GM23338 (cell line): ENCODE measurements at regions not wholly inside any gene's neighbourhood (a gene's known extent, or its start where the extent isn't known, plus 50 kb on each side); places are given as distances from the start of the nearest gene placed in this dataset.

Experiments used
- ATAC-seq: fragments of 200-7000 bp; cut with Tn5 transposase; 3 replicates; pipeline ENCODE4 v1.9.1; 2020
- DNase-seq: peaks from one replicate; pipeline ENCODE4 v3.0.0-alpha.2; 2015; ENCODE audit warnings: low spot score
- H2AFZ ChIP-seq: fragments of 200-600 bp; sonication (generic); 2 replicates; pipeline ENCODE4 v1.8.0; 2016; ENCODE audit warnings: antibody characterized with exemption, mild to moderate bottlenecking, moderate library complexity
- H3F3A ChIP-seq: fragments of 200-600 bp; sonication (generic); replicated peaks from 2 replicates; pipeline ENCODE4 v1.8.0; 2017; ENCODE audit warnings: antibody characterized with exemption, mixed run types, low read depth
- H3K27ac ChIP-seq: fragments of 200-600 bp; sonication (generic); 2 replicates; pipeline ENCODE4 v1.6.1; 2016; ENCODE audit warnings: low read depth
- H3K27me3 ChIP-seq: fragments of 200-600 bp; sonication (generic); 2 replicates; pipeline ENCODE4 v1.8.0; 2016; ENCODE audit warnings: mild to moderate bottlenecking, mixed run types, moderate library complexity; ENCODE audit not compliant: insufficient read depth
- H3K36me3 ChIP-seq: fragments of 200-600 bp; sonication (generic); 2 replicates; pipeline ENCODE4 v1.8.0; 2016; ENCODE audit warnings: mild to moderate bottlenecking; ENCODE audit not compliant: insufficient read depth
- H3K4me1 ChIP-seq: fragments of 200-600 bp; sonication (generic); 2 replicates; pipeline ENCODE4 v1.8.0; 2016; ENCODE audit warnings: mild to moderate bottlenecking, moderate library complexity; ENCODE audit not compliant: insufficient read depth
- H3K4me2 ChIP-seq: fragments of 200-600 bp; sonication (generic); 2 replicates; pipeline ENCODE4 v1.7.1; 2017; ENCODE audit warnings: mixed run types
- H3K4me3 ChIP-seq: fragments of 200-600 bp; sonication (generic); 2 replicates; pipeline ENCODE4 v1.6.1; 2016; ENCODE audit warnings: mixed run types
- H3K79me2 ChIP-seq: fragments of 200-600 bp; sonication (generic); replicated peaks from 2 replicates; pipeline ENCODE4 v1.8.0; 2017; ENCODE audit warnings: mild to moderate bottlenecking; ENCODE audit not compliant: insufficient read depth
- H3K9me2 ChIP-seq: fragments of 200-600 bp; sonication (generic); 2 replicates; pipeline ENCODE4 v1.8.0; 2017; ENCODE audit not compliant: insufficient read depth
- H4K20me1 ChIP-seq: fragments of 200-600 bp; sonication (generic); replicated peaks from 2 replicates; pipeline ENCODE4 v1.8.0; 2017; ENCODE audit warnings: mild to moderate bottlenecking; ENCODE audit not compliant: insufficient read depth
- H3K27ac Mint-ChIP-seq: 2 replicates; pipeline ENCODE4 v1.8.0; 2020; ENCODE audit warnings: inconsistent platforms, mild to moderate bottlenecking, moderate library complexity, mixed read lengths
- H3K27me3 Mint-ChIP-seq: 3 replicates; pipeline ENCODE4 v1.8.0; 2022; ENCODE audit warnings: low read depth, mild to moderate bottlenecking, moderate library complexity, mixed read lengths, inconsistent platforms; ENCODE audit not compliant: insufficient read depth, poor library complexity
- H3K36me3 Mint-ChIP-seq: 3 replicates; pipeline ENCODE4 v1.8.0; 2021; ENCODE audit warnings: low read depth, mild to moderate bottlenecking, inconsistent platforms, moderate library complexity, mixed read lengths
- H3K4me1 Mint-ChIP-seq: 3 replicates; pipeline ENCODE4 v1.8.0; 2020; ENCODE audit warnings: mild to moderate bottlenecking, inconsistent platforms, mixed read lengths
- H3K4me3 Mint-ChIP-seq: 3 replicates; pipeline ENCODE4 v1.8.0; 2021; ENCODE audit warnings: moderate library complexity, mild to moderate bottlenecking, inconsistent platforms, mixed read lengths
- H3K9me3 Mint-ChIP-seq: 3 replicates; pipeline ENCODE4 v1.8.0; 2020; ENCODE audit warnings: moderate library complexity, mild to moderate bottlenecking, inconsistent platforms, mixed read lengths
- CREB1 ChIP-seq: fragments of 250-450 bp; sonication (Bioruptor Pico); IDR thresholded peaks from 2 replicates; pipeline ENCODE4 v1.5.0; 2020; ENCODE audit warnings: low read depth, mild to moderate bottlenecking, moderate library complexity
- EZH2 ChIP-seq: fragments of 200-600 bp; sonication (generic); IDR thresholded peaks from one replicate; pipeline ENCODE4 v1.8.0; 2017; ENCODE audit warnings: antibody characterized with exemption, mild to moderate bottlenecking, low read depth; ENCODE audit not compliant: unreplicated experiment
- EZH2phosphoT487 ChIP-seq: fragments of 200-600 bp; sonication (generic); IDR thresholded peaks from one replicate; pipeline ENCODE4 v1.8.1; 2018; ENCODE audit warnings: antibody characterized with exemption; ENCODE audit not compliant: unreplicated experiment
- JUNB ChIP-seq: IDR thresholded peaks from one replicate; pipeline ENCODE4 v1.6.1; 2016; ENCODE audit warnings: antibody characterized with exemption; ENCODE audit not compliant: unreplicated experiment
- NANOG ChIP-seq: IDR thresholded peaks from 2 replicates; pipeline ENCODE4 v1.6.1; 2016; ENCODE audit warnings: antibody characterized with exemption, borderline replicate concordance
- POLR2AphosphoS5 ChIP-seq: IDR thresholded peaks from 2 replicates; pipeline ENCODE4 v1.6.1; 2016; ENCODE audit warnings: antibody characterized with exemption, low read depth
- STAT1 ChIP-seq: IDR thresholded peaks from one replicate; pipeline ENCODE4 v1.6.1; 2016; ENCODE audit warnings: antibody characterized with exemption; ENCODE audit not compliant: unreplicated experiment
- ZNF114 ChIP-seq: fragments of 250-450 bp; sonication (Bioruptor Pico); IDR thresholded peaks from 2 replicates; pipeline ENCODE4 v1.5.0; 2020; ENCODE audit warnings: mild to moderate bottlenecking, moderate library complexity
- ZNF331 ChIP-seq: fragments of 250-450 bp; sonication (Bioruptor Pico); IDR thresholded peaks from 2 replicates; pipeline ENCODE4 v1.5.0; 2020; ENCODE audit warnings: low read depth, mild to moderate bottlenecking, moderate library complexity
- TF ChIP-seq, protein P1 (sequence below): IDR thresholded peaks from 2 replicates; pipeline ENCODE4 v1.6.1; 2016; ENCODE audit warnings: antibody characterized with exemption
- TF ChIP-seq, protein P2 (sequence below): fragments of 250-450 bp; sonication (Bioruptor Pico); IDR thresholded peaks from 2 replicates; pipeline ENCODE4 v1.5.0; 2020; ENCODE audit warnings: mild to moderate bottlenecking, moderate library complexity
- TF ChIP-seq, protein P3 (sequence below): IDR thresholded peaks from one replicate; pipeline ENCODE4 v1.6.1; 2018; ENCODE audit warnings: antibody characterized with exemption; ENCODE audit not compliant: unreplicated experiment
- TF ChIP-seq, protein P4 (sequence below), 2 experiments: fragments of 200-600 bp in 1 of 2; sonication (generic) in 1 of 2; conservative IDR thresholded peaks; 2 replicates each; pipeline versions ENCODE4 v1.5.1 to v1.6.1; 2016 to 2017; ENCODE audit warnings: antibody characterized with exemption in 2 of 2, low read depth in 2 of 2, mild to moderate bottlenecking in 2 of 2, moderate library complexity in 1 of 2

DNA sequence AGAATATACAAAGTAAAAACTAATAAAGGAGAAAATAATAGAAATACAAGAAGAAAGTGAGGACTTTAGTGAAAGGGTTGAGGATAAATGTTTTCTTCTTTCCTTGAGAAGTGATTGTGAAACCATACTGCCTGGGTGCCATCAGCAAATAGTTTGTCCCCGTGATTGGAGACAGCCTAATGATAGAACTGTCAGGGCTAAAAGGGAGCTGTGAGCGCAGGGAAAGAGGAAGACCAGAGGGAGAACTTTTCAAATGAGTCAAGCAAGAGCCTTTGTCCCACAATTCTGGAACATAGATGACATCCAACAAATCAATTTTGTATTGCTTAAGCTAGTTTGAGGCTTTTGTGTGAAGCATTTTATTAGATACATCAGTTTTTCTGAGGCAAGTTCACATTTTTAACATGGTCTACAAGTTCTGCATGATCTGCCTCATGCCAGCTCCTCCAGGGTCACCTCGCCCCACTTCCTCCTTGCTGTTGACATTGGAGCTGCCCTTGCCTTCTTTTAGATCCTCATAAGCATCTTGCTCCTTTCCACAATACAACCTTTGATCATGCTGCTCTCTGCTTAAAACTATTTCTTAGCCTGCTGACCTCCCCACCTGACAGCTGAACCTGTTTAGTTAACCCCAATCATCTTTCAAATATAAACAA lies 213.4 kb upstream of the REG3G start:
- no peak for ATAC-seq
- Histone ChIP-seq H2AFZ (peak overlapping the region; percentile 58; the same call in 1 of the 2 replicates), H3K9me2 (no peaks in the 10 kb centered on the region), H3K79me2 (no peaks in the 10 kb centered on the region), H4K20me1 (no peaks in the 10 kb centered on the region), H3K4me2 (no peak overlapping the region), H3K36me3 (no peaks in the 10 kb centered on the region), H3K27ac (no peak overlapping the region), H3K27me3 (no peaks in the 10 kb centered on the region), H3K4me3 (no peak overlapping the region), H3K4me1 (no peaks in the 10 kb centered on the region), H3F3A (no peaks in the 10 kb centered on the region)
- peaks cover 2% of the 10 kb centered on the region for H3K27me3 Mint-ChIP-seq
- H3K4me1 Mint-ChIP-seq: no peaks in the 10 kb centered on the region
- H3K27ac Mint-ChIP-seq: no peak overlapping the region
- H3K9me3 Mint-ChIP-seq: no peaks in the 10 kb centered on the region
- TF ChIP-seq, protein P1, sequence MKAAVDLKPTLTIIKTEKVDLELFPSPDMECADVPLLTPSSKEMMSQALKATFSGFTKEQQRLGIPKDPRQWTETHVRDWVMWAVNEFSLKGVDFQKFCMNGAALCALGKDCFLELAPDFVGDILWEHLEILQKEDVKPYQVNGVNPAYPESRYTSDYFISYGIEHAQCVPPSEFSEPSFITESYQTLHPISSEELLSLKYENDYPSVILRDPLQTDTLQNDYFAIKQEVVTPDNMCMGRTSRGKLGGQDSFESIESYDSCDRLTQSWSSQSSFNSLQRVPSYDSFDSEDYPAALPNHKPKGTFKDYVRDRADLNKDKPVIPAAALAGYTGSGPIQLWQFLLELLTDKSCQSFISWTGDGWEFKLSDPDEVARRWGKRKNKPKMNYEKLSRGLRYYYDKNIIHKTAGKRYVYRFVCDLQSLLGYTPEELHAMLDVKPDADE: no peak
- TF ChIP-seq EZH2 (no peak), ZNF114 (CRISPR knock-in tag) (no peak), CREB1 (no peak), STAT1 (no peak), JUNB (no peak), POLR2AphosphoS5 (no peak), ZNF331 (CRISPR knock-in tag) (no peak), NANOG (no peak), EZH2phosphoT487 (no peak)
- TF ChIP-seq, protein P2, sequence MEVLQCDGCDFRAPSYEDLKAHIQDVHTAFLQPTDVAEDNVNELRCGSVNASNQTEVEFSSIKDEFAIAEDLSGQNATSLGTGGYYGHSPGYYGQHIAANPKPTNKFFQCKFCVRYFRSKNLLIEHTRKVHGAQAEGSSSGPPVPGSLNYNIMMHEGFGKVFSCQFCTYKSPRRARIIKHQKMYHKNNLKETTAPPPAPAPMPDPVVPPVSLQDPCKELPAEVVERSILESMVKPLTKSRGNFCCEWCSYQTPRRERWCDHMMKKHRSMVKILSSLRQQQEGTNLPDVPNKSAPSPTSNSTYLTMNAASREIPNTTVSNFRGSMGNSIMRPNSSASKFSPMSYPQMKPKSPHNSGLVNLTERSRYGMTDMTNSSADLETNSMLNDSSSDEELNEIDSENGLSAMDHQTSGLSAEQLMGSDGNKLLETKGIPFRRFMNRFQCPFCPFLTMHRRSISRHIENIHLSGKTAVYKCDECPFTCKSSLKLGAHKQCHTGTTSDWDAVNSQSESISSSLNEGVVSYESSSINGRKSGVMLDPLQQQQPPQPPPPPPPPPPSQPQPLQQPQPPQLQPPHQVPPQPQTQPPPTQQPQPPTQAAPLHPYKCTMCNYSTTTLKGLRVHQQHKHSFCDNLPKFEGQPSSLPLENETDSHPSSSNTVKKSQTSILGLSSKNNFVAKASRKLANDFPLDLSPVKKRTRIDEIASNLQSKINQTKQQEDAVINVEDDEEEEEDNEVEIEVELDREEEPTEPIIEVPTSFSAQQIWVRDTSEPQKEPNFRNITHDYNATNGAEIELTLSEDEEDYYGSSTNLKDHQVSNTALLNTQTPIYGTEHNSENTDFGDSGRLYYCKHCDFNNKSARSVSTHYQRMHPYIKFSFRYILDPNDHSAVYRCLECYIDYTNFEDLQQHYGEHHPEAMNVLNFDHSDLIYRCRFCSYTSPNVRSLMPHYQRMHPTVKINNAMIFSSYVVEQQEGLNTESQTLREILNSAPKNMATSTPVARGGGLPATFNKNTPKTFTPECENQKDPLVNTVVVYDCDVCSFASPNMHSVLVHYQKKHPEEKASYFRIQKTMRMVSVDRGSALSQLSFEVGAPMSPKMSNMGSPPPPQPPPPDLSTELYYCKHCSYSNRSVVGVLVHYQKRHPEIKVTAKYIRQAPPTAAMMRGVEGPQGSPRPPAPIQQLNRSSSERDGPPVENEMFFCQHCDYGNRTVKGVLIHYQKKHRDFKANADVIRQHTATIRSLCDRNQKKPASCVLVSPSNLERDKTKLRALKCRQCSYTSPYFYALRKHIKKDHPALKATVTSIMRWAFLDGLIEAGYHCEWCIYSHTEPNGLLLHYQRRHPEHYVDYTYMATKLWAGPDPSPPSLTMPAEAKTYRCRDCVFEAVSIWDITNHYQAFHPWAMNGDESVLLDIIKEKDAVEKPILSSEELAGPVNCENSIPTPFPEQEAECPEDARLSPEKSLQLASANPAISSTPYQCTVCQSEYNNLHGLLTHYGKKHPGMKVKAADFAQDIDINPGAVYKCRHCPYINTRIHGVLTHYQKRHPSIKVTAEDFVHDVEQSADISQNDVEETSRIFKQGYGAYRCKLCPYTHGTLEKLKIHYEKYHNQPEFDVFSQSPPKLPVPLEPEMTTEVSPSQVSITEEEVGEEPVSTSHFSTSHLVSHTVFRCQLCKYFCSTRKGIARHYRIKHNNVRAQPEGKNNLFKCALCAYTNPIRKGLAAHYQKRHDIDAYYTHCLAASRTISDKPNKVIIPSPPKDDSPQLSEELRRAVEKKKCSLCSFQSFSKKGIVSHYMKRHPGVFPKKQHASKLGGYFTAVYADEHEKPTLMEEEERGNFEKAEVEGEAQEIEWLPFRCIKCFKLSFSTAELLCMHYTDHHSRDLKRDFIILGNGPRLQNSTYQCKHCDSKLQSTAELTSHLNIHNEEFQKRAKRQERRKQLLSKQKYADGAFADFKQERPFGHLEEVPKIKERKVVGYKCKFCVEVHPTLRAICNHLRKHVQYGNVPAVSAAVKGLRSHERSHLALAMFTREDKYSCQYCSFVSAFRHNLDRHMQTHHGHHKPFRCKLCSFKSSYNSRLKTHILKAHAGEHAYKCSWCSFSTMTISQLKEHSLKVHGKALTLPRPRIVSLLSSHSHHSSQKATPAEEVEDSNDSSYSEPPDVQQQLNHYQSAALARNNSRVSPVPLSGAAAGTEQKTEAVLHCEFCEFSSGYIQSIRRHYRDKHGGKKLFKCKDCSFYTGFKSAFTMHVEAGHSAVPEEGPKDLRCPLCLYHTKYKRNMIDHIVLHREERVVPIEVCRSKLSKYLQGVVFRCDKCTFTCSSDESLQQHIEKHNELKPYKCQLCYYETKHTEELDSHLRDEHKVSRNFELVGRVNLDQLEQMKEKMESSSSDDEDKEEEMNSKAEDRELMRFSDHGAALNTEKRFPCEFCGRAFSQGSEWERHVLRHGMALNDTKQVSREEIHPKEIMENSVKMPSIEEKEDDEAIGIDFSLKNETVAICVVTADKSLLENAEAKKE: no peak
- TF ChIP-seq, protein P3, sequence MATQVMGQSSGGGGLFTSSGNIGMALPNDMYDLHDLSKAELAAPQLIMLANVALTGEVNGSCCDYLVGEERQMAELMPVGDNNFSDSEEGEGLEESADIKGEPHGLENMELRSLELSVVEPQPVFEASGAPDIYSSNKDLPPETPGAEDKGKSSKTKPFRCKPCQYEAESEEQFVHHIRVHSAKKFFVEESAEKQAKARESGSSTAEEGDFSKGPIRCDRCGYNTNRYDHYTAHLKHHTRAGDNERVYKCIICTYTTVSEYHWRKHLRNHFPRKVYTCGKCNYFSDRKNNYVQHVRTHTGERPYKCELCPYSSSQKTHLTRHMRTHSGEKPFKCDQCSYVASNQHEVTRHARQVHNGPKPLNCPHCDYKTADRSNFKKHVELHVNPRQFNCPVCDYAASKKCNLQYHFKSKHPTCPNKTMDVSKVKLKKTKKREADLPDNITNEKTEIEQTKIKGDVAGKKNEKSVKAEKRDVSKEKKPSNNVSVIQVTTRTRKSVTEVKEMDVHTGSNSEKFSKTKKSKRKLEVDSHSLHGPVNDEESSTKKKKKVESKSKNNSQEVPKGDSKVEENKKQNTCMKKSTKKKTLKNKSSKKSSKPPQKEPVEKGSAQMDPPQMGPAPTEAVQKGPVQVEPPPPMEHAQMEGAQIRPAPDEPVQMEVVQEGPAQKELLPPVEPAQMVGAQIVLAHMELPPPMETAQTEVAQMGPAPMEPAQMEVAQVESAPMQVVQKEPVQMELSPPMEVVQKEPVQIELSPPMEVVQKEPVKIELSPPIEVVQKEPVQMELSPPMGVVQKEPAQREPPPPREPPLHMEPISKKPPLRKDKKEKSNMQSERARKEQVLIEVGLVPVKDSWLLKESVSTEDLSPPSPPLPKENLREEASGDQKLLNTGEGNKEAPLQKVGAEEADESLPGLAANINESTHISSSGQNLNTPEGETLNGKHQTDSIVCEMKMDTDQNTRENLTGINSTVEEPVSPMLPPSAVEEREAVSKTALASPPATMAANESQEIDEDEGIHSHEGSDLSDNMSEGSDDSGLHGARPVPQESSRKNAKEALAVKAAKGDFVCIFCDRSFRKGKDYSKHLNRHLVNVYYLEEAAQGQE: no peak
- TF ChIP-seq, protein P4, sequence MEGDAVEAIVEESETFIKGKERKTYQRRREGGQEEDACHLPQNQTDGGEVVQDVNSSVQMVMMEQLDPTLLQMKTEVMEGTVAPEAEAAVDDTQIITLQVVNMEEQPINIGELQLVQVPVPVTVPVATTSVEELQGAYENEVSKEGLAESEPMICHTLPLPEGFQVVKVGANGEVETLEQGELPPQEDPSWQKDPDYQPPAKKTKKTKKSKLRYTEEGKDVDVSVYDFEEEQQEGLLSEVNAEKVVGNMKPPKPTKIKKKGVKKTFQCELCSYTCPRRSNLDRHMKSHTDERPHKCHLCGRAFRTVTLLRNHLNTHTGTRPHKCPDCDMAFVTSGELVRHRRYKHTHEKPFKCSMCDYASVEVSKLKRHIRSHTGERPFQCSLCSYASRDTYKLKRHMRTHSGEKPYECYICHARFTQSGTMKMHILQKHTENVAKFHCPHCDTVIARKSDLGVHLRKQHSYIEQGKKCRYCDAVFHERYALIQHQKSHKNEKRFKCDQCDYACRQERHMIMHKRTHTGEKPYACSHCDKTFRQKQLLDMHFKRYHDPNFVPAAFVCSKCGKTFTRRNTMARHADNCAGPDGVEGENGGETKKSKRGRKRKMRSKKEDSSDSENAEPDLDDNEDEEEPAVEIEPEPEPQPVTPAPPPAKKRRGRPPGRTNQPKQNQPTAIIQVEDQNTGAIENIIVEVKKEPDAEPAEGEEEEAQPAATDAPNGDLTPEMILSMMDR (conservative IDR thresholded peaks at IDR 0.05; ENCODE audit: low read depth in 2 of 2): no peak
- DNase-seq: no peak
- no peaks in the 10 kb centered on the region for H3K36me3 Mint-ChIP-seq
- no peak overlapping the region for H3K4me3 Mint-ChIP-seq
